B cell (primary cell): ENCODE measurements at regions not wholly inside any gene's neighbourhood (a gene's known extent, or its start where the extent isn't known, plus 50 kb on each side); places are given as distances from the start of the nearest gene placed in this dataset.

Experiments
- ATAC-seq: fragments of 200-7000 bp; cut with Tn5 transposase; one replicate; pipeline ENCODE4 v1.10.0; 2021; ENCODE audit warnings: low read depth, mild to moderate bottlenecking, moderate number of reproducible peaks, moderate library complexity
- CTCF ChIA-PET: fragments of 350-600 bp; sonication (Branson Sonifier 250); formaldehyde crosslinking; loops from one replicate; lab custom pipeline; 2021; ENCODE audit warnings: antibody characterized with exemption, inconsistent platforms; lab: Charles Lee
- POLR2A ChIA-PET: fragments of 350-600 bp; sonication (Branson Sonifier 250); formaldehyde crosslinking; loops from one replicate; lab custom pipeline; 2021; ENCODE audit warnings: antibody characterized with exemption; lab: Charles Lee
- DNase-seq: peaks from one replicate; pipeline ENCODE4 v3.0.0; 2013
- H2AFZ ChIP-seq: 2 replicates; pipeline ENCODE4 v1.6.1; 2012; ENCODE audit warnings: mild to moderate bottlenecking, low read depth, low read length; ENCODE audit not compliant: insufficient read depth, poor library complexity, severe bottlenecking
- H3K27ac ChIP-seq, 2 donors: 1 replicate in 1 of 2; 2 replicates in 1 of 2; pipeline ENCODE4 v1.5.1; 2012 to 2013; ENCODE audit warnings: low read length in 2 of 2, mild to moderate bottlenecking in 2 of 2, moderate library complexity in 1 of 2
- H3K27me3 ChIP-seq, 4 experiments: fragments of 200-600 bp in 1 of 4; sonication (generic) in 1 of 4; replicated peaks in 1 of 4; 1 replicate in 2 of 4; 2 replicates in 2 of 4; pipeline versions ENCODE4 v1.6.1 to v1.7.0; 2013 to 2016; ENCODE audit warnings: low read length in 3 of 4, mild to moderate bottlenecking in 2 of 4, mixed read lengths in 1 of 4, moderate library complexity in 1 of 4; ENCODE audit not compliant: insufficient read depth in 4 of 4, control insufficient read depth in 3 of 4; ENCODE audit errors: control extremely low read depth in 1 of 4
- H3K36me3 ChIP-seq, 2 experiments: replicated peaks in 1 of 2; 1 replicate in 1 of 2; 2 replicates in 1 of 2; pipeline versions ENCODE4 v1.6.1 to v1.7.1; 2013; ENCODE audit warnings: low read length in 1 of 2; ENCODE audit not compliant: insufficient read depth in 2 of 2, control insufficient read depth in 1 of 2; ENCODE audit errors: control extremely low read depth in 1 of 2, extremely low read depth in 1 of 2
- H3K4me1 ChIP-seq, 2 donors: fragments of 200-600 bp in 1 of 2; sonication (generic) in 1 of 2; 1 replicate in 1 of 2; 2 replicates in 1 of 2; pipeline versions ENCODE4 v1.5.1 to v1.6.1; 2013 to 2017; ENCODE audit warnings: low read length in 2 of 2; ENCODE audit not compliant: control insufficient read depth in 2 of 2, insufficient read depth in 2 of 2
- H3K4me2 ChIP-seq: replicated peaks from 2 replicates; pipeline ENCODE3; 2012; ENCODE audit warnings: mild to moderate bottlenecking, low read depth, low read length; ENCODE audit not compliant: poor library complexity, severe bottlenecking
- H3K4me3 ChIP-seq, 5 experiments: fragments of 200-600 bp in 1 of 5; sonication (generic) in 1 of 5; 1 replicate in 3 of 5; 2 replicates in 2 of 5; pipeline versions ENCODE4 v1.5.1 to v1.7.0; 2011 to 2016; ENCODE audit warnings: low read length in 4 of 5, mild to moderate bottlenecking in 4 of 5, low read depth in 2 of 5, control low read depth in 1 of 5, moderate library complexity in 1 of 5; ENCODE audit not compliant: insufficient read depth in 1 of 5; ENCODE audit errors: control extremely low read depth in 1 of 5, extremely low read depth in 1 of 5
- H3K79me2 ChIP-seq: fragments of 200-600 bp; sonication (generic); one replicate; pipeline ENCODE4 v1.6.0; 2016; ENCODE audit warnings: low read length; ENCODE audit not compliant: control insufficient read depth, insufficient read depth
- H3K9ac ChIP-seq: fragments of 200-600 bp; sonication (generic); 2 replicates; pipeline ENCODE4 v1.6.1; 2017; ENCODE audit warnings: mild to moderate bottlenecking, low read length, moderate library complexity
- H3K9me3 ChIP-seq, 3 donors: one replicate each; pipeline versions ENCODE4 v1.6.1 to v1.7.1; 2013; ENCODE audit warnings: low read length in 2 of 3; ENCODE audit not compliant: control insufficient read depth in 2 of 3, insufficient read depth in 1 of 3; ENCODE audit errors: control extremely low read depth in 1 of 3
- H4K20me1 ChIP-seq: 2 replicates; pipeline ENCODE4 v1.6.0; 2012; ENCODE audit warnings: mild to moderate bottlenecking, low read length; ENCODE audit not compliant: insufficient read depth, control insufficient read depth, poor library complexity, severe bottlenecking
- H3K27ac Mint-ChIP-seq: one replicate; pipeline ENCODE4 v1.8.0; 2021; ENCODE audit warnings: mixed read lengths
- H3K27me3 Mint-ChIP-seq: one replicate; pipeline ENCODE4 v1.8.0; 2021; ENCODE audit warnings: mixed read lengths
- H3K4me1 Mint-ChIP-seq: one replicate; pipeline ENCODE4 v1.8.0; 2021; ENCODE audit warnings: mixed read lengths
- H3K4me3 Mint-ChIP-seq: one replicate; pipeline ENCODE4 v1.8.0; 2021; ENCODE audit warnings: mixed read lengths
- H3K9me3 Mint-ChIP-seq: one replicate; pipeline ENCODE4 v1.8.0; 2022; ENCODE audit warnings: mixed read lengths; ENCODE audit not compliant: insufficient read depth
- CTCF ChIP-seq: fragments of 200-600 bp; IDR thresholded peaks from one replicate; pipeline ENCODE4 v1.8.0; 2022; ENCODE audit warnings: antibody characterized with exemption, mild to moderate bottlenecking
- EZH2 ChIP-seq: IDR thresholded peaks from 2 replicates; pipeline ENCODE4 v1.6.1; 2012; ENCODE audit warnings: borderline replicate concordance, low read depth, mild to moderate bottlenecking, moderate library complexity, low read length; ENCODE audit not compliant: insufficient read depth, poor library complexity, severe bottlenecking
- WGBS: methylation state at CpG from one replicate; pipeline ENCODE4 v1.1.5; 2013; ENCODE audit warnings: missing lambda C conversion rate; ENCODE audit not compliant: insufficient coverage; 5-methylcytosine and 5-hydroxymethylcytosine counted together
- intact Hi-C: fragments of 100-400 bp; cut with micrococcal nuclease; formaldehyde crosslinking; loops from one replicate; pipeline ENCODE4 v1.10.0; 2022

- Histone ChIP-seq H2AFZ (no peak overlapping the region), H3K4me1 (no peaks in the 10 kb centered on the region), H3K79me2 (no peaks in the 10 kb centered on the region), H3K4me3 (no peak overlapping the region), H3K27me3 (no peaks in the 10 kb centered on the region), H3K9me3 (no peaks in the 10 kb centered on the region), H3K4me2 (no peak overlapping the region), H4K20me1 (no peaks in the 10 kb centered on the region), H3K27ac (no peak overlapping the region), H3K36me3 (no peaks in the 10 kb centered on the region), H3K9ac (no peak overlapping the region)
- Mint-ChIP-seq H3K4me1 (no peaks in the 10 kb centered on the region), H3K27me3 (peaks cover 24% of the 10 kb centered on the region), H3K4me3 (no peak overlapping the region), H3K27ac (no peak overlapping the region), H3K9me3 (no peaks in the 10 kb centered on the region)
- no CpG with 5 or more reads among the region's 2 CpGs for WGBS
- TF ChIP-seq CTCF (no peak), EZH2 (no peak)
- CTCF ChIA-PET = no interaction called here
- DNase-seq = no peak
- intact Hi-C loops = no loop called here
- POLR2A ChIA-PET = no interaction called here
- no peak for ATAC-seq
These were observed 110.5 kb downstream of the PMP22 start for GRCh38 chr17:15154618-15155017.

GRCh38 chr17:15145621-15146020 lies 119.5 kb downstream of the PMP22 start:
- Mint-ChIP-seq H3K4me3 (no peak overlapping the region), H3K9me3 (no peaks in the 10 kb centered on the region), H3K4me1 (no peaks in the 10 kb centered on the region), H3K27me3 (peaks cover under 1% of the 10 kb centered on the region), H3K27ac (no peak overlapping the region)
- Histone ChIP-seq H3K9me3 (no peaks in the 10 kb centered on the region), H3K9ac (no peak overlapping the region), H3K27me3 (no peaks in the 10 kb centered on the region), H3K36me3 (no peaks in the 10 kb centered on the region), H4K20me1 (no peaks in the 10 kb centered on the region), H3K4me1 (no peaks in the 10 kb centered on the region), H3K27ac (no peak overlapping the region), H3K4me2 (no peak overlapping the region), H3K4me3 (no peak overlapping the region), H3K79me2 (no peaks in the 10 kb centered on the region), H2AFZ (no peak overlapping the region)
- CTCF ChIA-PET = interaction anchor here (1.0 kb wide), 1 partner anchor 11 kb away, joined by 4 read pairs; no protein-coding TSS in a partner anchor
- TF ChIP-seq CTCF (no peak), EZH2 (no peak)
- intact Hi-C loops = no loop called here
- no peak for DNase-seq
- no peak for ATAC-seq
- WGBS = 91% methylated on average over 4 of the region's 5 CpGs
- POLR2A ChIA-PET = no interaction called here
